Lower leg skin (tissue), 3 donors: ENCODE measurements at regions not wholly inside any gene's neighbourhood (a gene's known extent, or its start where the extent isn't known, plus 50 kb on each side); places are given as distances from the start of the nearest gene placed in this dataset.

Experiments used
- CTCF ChIP-seq, 3 donors: fragments of 450-650 bp; IDR thresholded peaks; one replicate each; pipeline ENCODE4 v1.5.1; 2016; ENCODE audit warnings: antibody characterized with exemption in 3 of 3, mild to moderate bottlenecking in 3 of 3, moderate library complexity in 2 of 3
- POLR2A ChIP-seq, 2 donors: fragments of 450-650 bp; IDR thresholded peaks; one replicate each; pipeline ENCODE4 v1.6.1; 2016 to 2017; ENCODE audit warnings: antibody characterized with exemption in 2 of 2, mild to moderate bottlenecking in 1 of 2, moderate library complexity in 1 of 2

GRCh38 chr4:149265645-149266044, 550.0 kb downstream of the IQCM start:
- no peak for TF ChIP-seq CTCF (IDR thresholded peaks at IDR 0.05)
- TF ChIP-seq POLR2A (IDR thresholded peaks at IDR 0.05) = no peak
